Activated CD4-positive, alpha-beta T cell treated with anti-CD3 and anti-CD28 coated beads, Interleukin-2, amount 50 U/mL, for 48 hours (primary cell): ENCODE measurements at regions not wholly inside any gene's neighbourhood (a gene's known extent, or its start where the extent isn't known, plus 50 kb on each side); places are given as distances from the start of the nearest gene placed in this dataset.

Source experiments
- DNase-seq, 2 experiments: peaks; one replicate each; pipeline ENCODE4 v3.0.0-alpha.2; 2020

DNA sequence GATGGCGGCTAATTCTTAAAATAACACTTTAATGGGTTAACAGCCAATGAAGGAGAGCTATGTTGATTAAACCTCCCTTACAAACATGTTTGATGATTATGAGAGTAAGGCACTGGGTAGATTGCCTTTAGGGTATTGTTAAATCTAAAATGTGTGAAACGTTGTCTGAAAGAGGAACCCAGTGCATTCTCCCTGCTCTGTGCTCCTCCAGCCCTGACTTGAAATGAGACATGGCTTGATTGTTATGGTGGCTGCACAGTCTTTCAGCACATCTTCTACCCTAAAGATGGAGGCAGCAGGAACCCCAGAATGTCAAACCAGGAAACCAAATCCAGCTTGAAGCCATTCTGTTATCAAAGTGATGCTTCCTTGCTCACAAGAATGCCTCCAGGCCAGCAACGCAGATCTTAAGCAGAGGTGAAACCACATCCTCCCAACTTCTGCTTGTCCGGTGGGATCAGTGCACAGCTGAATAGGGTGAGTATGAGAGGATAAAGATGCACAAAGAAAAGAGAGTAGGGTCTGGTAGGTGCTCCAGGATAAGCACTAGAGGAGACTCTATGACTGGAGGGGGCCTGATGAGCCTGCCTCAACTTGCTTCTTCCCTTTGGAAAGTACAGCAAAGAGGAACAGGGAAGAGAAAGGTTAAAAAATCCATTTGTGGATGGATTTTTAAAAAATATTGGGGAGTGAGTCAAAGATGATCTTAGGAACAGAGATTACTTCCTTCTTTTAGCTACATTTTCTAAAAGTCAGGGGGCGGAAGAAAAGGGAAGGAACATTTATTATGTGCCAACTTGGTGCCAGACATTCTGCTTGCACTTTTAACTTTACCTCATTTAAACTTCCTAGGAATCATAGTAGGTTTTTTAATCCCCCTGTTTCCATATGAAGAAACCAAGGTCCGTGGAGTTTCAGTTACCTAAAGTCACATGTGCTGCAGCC is 523.0 kb downstream of the TXNL1 start:
- no peak for DNase-seq

DNA sequence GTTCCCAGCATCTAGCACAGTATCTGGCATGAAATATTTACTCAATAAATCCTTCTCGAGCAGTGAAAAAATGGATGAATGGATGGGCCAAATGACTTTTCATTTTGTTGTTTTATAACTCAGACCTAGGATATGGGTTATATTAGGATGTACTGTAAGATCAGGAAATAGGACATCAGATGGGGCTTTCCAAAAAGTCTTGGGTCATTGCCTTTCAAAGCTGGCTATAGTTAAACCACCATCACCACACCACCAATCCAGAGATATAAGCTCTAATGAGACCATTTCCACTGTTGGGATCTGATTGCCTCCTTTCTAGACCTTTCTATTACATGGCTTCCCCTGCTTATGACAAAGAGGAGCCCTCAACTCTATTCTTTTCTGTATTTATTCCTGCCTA is 525.0 kb upstream of the TCF4 start:
- DNase-seq, result no peak

DNA sequence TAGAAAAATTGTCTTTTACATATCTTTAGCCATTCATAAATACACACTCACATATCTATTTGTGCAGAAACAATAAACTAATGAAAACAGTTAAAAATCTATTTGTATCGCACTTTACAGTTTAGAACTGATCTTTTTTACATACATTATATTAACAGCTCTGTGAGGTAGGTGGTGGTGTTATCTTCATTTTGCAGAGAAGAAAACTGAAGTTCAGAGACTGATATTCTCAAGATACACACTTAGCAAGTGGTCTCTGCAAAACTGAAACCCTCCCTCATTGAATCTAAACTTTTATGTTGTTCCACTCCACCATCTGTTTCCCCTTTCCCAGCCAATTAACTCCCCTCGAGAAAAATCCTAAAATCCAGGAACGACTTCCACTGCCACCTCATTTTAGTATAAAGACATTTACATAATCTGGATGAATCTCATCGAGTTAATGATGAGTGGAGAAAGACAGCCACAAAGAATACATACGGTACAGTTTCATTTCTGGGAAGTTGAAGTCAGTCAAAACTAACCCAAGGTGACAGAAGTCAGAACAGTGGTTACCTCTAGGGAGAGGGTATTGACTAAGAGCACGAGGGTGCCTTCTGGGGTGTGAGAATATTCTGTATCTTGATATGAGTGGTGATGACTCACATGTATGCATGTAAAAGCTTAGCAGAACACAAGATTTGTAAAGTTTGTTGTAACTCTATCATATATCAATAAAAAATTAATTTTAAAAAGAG is 524.2 kb upstream of the TCF4 start:
- no peak for DNase-seq

DNA sequence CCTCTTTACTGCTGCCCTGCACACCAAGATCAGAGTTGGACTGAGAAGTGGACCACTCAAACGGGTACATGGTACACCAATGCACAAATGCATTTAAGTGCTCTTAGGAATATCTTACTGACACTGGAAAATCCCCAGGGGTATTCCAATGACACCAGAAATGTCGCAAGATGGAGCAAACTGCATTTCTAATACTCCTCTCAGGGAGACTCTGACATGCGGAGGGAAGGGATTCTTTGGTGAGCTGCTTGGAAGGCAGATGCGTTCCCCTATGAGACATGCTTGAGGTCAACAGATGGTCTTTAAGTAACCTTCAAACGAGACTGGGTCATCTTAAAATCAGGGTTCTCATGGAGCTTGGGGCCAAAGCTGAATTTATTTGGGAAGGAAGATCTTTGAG is 521.8 kb upstream of the TCF4 start:
- DNase-seq, result no peak

DNA sequence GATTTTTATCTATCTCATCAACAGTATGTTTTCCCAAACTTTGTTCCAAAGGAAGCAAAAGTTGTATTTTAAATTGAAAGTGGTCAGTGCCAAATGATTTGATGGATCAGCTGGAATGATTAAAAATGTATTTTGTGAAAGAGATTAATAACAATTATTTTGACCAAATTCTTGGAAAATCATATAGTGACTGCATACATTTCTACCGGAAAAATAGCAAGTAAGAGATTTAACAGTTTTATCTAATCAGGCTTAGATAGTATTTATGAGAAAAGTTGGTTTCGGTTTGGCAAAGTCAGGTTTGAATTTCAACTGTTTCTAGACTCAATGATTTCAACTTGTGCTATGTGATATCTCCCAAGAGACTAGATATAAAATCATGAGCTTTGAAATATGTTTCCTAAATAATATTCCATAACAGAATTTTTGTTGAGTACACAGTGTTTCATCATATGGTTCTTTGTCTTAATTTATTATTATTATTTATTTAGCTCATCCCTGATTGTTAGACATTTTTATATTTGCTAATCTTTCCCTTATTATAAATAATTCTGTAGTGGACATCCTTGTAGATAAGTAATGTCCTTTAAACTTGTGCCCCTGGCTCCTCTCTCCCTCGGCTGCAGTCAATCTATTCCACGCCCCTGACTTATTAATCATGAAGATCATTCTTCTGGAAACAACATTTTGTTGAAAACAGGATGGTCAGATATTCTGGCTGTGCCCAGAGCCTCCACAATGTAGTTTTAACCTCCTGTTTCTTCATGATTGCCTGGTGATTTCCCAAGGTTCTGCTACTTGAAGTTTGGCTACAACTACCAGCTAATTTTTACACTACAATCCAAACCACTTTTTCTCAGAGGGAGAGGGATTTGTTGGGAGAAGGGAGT is 520.7 kb upstream of the TCF4 start:
- no peak for DNase-seq

DNA sequence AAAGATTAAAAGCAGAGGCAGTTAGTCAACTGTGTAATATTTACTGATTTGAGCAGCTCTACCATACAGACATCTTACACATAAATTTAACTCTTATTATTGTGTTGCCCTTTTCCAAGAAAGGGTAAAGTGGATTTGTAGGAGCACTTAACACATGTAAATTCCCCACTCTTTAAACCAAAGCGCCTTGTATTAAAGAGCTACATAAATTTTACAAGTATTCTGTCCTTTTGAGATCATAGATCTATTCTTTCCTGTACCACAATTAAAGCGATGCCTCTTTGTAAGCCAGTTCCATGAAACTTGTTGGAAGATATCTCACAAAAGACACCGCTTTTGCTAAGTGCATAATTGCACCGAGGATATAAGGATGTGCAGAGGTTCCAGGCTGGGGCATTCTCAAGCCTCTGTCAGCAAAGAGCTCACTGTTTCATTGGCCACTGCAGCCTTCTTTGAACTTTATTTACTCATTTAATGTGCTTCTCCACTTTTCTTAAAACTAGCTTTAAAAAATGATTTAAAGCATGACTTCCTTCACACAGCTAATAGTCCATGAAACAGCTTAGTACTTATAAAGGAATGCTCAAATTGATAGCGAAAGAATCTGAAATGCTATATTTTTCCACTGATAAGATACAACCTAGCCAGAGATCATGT is 520.0 kb upstream of the TCF4 start:
- DNase-seq, result no peak

DNA sequence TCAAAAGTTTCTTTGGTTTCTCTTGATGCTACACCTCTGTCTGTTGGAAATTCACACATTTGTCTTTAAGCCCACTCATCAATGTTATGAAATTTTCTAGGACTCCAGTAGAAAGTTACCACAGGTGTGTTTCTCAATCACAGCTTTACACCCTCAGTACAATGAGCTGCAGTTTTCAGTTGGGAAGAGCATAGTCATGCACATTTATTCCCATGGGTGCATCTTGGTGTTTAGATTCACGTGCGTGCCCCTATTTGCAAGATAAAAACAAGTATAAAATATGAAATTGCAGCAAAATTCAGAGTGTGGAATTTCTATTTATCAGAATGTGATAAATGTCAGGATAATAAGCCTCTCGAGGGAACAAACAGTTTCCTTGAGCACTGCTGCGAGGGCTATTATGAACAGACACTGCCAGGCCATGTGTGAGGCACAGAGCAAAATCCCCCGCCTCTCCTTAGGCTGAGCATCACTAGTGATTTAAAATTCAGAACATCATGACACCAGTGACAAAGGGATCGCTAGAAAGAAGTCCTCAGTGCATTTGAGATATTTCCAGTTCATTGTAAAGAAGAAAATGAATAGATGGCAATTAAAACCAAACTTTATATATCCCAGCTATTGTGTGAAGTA is 512.2 kb upstream of the TCF4 start:
- DNase-seq, result no peak

DNA sequence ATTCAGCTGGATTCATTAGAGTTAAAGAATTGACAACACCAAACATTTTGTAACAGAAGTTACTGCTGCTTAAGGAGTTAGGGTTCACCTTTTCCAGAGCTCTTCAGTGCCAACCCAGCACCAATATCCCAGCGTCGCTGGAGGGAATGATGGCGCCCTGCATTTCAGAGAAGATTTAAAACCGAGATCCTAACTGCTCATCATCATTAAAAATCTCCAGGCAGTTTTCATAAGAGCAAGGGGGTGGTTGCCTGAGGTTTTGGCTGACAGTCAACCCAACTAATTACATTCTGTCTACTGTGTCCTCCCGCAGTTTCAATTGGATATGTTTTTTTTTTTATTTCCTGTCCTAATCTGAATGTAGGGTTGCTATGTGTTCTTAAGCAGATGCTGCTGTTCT is 509.6 kb upstream of the TCF4 start:
- no peak for DNase-seq

DNA sequence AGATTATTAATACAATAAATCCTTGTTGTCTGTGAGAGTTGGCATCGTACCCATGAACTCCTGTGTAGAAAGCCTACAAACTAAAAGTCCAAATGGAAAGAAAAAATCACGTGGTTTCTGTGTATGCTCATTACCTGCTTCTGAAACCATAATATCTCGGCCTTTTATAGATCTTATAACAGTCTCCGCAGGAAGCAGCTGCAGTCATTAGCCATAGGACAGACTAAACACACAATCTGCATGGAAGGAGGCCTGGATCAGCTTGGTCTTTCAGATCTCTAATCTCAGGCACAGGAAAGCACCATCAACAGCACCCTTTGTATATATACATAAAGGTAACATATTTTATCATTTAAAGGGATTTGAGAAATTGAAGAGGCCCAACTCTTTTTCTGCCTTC is 508.9 kb upstream of the TCF4 start:
- DNase-seq, result no peak

DNA sequence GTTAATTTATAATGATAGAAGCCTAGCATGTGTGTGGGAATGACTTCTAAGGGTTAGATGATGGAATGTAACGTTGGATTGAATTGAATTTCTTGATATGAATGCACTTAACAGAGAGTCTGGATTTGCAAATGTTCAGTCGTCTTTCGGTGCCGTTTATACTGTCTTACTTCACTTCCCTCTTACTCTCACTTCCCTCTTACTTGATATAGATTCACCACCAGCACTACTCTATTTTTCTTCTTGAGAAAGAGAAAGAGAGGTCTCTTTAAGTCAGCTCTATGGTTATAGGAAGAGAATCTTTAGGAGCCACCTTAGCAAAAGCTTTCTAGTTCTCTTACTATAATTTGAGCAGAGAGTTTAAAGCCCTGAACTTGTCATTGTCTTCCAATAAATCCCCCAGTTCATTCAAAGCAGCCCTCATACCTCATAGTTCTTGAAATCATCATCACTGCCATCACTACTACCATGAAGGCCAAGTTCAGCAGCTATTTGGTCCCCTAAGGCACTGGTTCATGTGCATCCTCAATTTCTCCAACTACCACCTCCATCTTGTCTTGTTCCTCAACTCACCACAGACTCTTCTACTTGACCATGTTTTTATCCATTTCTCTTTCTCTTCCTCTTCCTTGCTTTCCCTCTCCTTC is 501.7 kb upstream of the TCF4 start:
- no peak for DNase-seq

DNA sequence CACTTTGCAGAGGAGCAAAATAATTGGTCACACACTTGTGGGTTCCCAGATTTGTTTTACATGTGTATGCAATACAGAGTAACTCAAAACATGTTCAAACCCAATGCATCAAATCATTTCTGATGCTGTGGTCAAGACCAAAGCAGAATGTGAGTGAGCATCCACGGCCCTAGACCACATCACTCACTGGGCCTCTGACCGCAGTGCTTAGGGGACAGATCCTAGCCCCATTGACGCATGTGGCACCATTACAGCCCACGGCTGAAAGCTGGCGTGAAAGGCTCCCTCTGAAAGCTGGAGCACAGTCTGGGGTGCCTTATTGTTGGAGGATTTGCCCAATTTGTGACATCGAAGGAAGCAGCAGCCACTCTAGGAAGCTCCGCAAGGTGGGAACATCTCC is 498.8 kb upstream of the TCF4 start:
- no peak for DNase-seq

DNA sequence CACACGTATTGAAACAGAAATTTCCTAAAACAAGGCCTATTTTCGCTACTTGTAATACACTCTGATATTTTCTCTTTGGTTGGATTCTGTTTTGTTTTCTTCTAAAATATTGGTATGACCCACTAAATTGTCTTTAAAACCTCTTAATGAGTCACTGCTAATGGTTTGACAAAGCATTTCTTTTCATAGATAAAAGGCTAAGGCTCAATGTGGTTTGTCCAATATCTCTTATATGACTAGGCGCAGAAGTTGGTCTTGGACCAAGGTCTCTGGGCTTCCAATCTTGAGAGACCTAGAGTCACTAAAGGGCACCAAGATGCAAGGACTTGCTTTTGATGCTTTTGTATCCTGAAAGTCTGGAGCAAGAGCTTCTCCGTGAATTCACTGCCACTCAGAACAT is 498.2 kb upstream of the TCF4 start:
- no peak for DNase-seq

DNA sequence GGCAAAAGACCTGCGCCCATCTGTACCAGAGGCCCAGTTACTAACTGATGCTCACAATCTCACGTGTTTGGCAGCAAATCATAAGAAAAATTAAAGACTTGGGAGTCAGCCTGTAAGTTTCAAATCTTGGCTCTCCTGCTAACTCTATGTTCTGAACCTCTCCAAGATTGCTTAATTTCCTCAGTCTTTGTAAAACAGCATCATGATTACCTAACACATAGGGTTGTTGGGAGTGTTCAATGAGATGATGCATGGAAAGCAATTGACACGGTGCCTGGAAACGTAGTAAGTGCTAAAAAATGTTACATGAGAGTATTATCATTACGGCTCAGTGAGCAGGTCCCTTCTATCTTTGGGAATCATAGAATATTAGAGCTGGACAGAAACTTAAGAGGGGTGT is 497.6 kb upstream of the TCF4 start:
- no peak for DNase-seq

DNA sequence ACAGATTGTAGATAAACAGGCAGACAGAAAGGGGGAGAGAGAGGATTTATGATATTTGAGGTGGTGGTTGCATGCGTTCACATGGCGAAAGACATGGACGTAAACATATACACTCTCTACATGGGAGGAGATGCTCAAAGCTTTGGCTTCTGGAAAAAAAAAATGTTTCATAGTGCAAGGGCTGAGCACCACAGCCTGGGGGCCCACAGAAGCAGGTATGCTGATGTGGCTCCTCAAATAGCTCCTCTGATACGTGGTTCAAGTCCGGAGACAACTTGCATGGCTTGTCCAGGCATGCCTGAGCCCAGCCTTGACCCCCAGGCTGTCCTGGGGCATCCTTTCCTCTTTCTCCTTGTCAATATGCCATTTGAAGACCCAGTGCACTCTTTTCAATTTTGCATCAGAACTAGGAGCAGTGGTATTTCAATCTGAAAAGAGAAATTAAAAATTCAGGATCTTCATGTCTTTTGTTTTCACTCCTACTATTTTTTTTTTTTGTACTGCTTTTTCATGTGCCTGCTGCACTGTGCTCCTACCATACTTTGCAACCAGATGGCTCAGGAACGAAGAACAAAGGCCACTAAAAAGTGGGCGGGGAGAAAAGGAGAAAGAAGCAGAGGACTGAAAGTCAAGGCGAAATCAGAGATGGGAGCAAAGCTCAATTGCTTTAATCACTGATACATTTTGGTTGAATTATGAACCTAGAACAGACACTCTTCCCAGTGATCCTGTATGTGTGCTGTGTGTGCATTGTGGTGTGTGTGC is 495.7 kb upstream of the TCF4 start:
- DNase-seq, result no peak

DNA sequence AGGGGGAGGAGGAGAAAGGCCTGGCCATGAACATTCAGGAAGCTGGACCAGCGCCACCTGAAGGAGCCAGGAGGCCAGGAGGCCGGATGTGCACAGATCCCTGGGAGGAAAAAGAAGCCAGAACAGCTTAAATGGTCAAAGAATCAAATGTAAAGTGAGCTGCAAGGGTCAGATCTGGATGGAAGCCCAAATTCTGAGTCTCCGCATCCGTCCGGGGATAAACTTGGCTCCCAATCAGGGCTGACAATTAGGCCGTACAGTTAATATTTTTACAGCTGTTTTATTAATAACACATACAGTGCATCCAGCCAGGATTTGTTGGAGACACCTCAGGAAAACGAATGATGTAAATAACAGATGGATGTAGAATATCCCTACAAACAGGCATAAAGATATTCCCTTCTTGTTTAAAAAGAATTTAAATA is 495.1 kb upstream of the TCF4 start:
- no peak for DNase-seq

DNA sequence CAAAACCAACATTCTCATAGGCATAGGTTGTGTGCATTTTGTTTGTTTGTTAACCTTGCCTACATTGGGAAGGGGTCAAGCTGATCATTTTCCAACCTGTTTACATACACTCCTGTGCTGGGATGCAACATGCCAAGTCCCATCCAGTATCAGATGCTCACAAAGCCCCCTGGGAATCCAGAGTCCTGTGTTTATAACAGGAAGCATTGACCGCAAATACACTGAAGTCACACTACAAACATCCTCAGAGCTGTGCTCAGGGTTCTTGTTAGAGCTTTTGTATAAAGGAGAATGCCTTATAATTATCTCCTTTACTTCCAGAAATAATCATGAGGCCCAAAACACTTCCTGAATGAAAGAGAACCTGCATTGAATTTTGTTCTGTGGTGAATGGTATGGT is 488.7 kb upstream of the TCF4 start:
- DNase-seq, result no peak

DNA sequence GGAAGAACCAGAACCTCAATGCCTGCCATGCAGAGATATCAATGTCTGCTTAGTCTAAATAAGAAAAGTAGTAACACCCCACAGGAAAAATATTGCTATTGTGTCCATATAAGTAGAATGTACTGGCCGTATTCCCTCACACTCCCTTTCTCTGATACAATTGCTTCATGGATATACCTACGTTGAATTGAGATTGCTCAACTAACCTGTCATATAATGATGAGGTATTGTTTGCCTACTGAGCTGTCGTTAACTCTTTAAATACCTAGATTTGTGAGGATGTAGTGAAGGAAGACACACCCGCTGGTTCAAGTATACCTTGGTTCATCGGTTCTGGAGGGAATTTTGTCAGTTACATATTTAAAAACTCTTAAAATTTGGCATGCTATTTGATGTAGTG is 480.7 kb upstream of the TCF4 start:
- no peak for DNase-seq

DNA sequence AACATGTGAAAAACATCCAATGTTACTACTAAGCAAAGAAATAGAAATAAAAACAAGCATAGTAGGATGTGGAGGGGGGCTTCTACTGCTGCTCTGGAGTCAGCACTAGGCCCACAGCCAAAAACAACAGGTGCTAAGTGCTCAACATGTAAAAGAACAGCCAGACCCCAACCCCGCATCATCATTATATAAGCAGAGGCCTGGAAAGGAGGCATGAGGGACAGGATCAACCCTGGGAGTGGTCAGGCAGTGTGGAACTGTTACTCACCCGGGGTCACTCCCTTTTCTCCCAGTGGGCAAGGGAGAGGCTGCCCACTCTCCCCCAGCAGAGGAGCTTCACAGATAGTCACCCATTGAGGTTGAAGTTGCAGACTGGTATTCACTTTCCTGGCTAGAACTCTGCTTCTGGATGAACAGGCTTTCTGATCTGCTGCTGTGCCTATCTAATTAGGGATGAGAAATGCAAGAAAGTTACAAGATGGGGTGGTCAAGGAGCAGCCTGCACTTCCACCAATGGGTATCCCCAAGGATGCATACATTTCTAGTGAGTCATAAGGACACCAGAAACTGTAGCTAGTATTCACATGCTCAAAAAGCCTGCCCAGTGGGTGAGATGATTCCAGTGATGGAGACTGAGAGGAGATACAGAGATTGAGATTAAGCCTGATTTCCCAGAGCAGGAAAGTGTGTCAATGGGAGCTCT is 480.1 kb upstream of the TCF4 start:
- DNase-seq, result no peak

DNA sequence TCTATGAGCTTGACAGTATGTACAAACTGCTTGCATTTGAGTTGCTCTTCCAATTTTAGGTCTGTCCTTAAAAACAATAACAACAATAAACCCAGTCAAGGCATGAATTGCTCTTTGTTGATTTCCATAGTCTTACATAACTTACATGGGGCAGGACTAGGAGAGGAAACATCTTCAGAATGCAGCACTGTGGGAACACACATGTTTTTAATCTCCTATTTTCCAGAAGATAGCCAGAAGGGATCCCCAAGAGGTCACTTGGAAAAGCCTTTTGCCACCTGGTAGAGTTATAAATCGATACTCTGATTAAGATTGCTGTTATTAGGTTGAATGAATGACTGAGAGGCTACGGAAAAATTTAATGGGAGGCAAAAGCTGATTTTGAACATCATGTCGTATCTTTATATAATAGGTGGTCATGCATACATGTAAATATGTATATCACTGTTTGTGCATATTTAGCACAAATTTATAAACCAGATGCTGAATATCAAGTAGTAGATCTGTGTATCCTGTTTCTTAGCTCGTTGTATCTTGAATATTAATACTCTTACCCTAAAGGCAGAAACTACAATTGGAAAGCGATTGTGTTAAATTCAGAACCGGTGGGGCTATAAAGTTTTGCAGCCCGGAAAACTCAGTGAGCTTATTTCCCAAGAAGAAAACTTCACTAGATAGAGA is 479.4 kb upstream of the TCF4 start:
- no peak for DNase-seq
